Upper lobe of left lung (tissue), 4 donors: ENCODE measurements at regions not wholly inside any gene's neighbourhood (a gene's known extent, or its start where the extent isn't known, plus 50 kb on each side); places are given as distances from the start of the nearest gene placed in this dataset.

ENCODE experiments used
- EP300 ChIP-seq, 4 donors: sonication (generic); formaldehyde crosslinking; IDR thresholded peaks; one replicate each; pipeline ENCODE4 v1.5.1; 2017; ENCODE audit warnings: antibody characterized with exemption in 4 of 4, control low read depth in 2 of 4
- POLR2A ChIP-seq, 4 donors: fragments of 450-650 bp; IDR thresholded peaks; one replicate each; pipeline ENCODE4 v1.5.1; 2016 to 2017; ENCODE audit warnings: antibody characterized with exemption in 4 of 4, mild to moderate bottlenecking in 2 of 4
- TF ChIP-seq, protein P1 (sequence below), 6 experiments: fragments of 450-650 bp in 4 of 6; fragments of 200-600 bp in 2 of 6; sonication (generic) in 2 of 6; IDR thresholded peaks; one replicate each; pipeline ENCODE4 v1.5.1; 2016 to 2019; ENCODE audit warnings: antibody characterized with exemption in 6 of 6

DNA sequence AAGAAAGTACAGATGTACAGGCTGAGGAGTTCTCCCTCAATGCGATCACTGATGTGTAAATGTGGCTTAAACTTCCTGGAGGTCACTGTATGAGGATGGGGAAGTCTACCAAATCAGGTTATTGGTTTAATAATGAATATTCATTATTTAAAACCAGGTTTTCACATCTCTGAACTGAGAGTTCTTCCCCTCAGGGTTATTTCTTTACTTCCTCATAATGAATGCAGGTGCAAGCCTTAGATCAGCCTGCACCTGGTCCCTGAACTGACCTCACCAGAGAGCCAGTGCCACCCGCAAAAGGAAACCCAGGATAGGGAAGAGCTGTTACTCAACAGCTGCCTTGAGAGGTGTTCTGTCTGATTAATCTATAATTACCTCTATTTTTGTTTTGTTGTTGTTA lies 369.0 kb downstream of the EPHA4 start:
- TF ChIP-seq POLR2A (IDR thresholded peaks at IDR 0.05) (no peak), EP300 (IDR thresholded peaks at IDR 0.05) (no peak)
- TF ChIP-seq, protein P1, sequence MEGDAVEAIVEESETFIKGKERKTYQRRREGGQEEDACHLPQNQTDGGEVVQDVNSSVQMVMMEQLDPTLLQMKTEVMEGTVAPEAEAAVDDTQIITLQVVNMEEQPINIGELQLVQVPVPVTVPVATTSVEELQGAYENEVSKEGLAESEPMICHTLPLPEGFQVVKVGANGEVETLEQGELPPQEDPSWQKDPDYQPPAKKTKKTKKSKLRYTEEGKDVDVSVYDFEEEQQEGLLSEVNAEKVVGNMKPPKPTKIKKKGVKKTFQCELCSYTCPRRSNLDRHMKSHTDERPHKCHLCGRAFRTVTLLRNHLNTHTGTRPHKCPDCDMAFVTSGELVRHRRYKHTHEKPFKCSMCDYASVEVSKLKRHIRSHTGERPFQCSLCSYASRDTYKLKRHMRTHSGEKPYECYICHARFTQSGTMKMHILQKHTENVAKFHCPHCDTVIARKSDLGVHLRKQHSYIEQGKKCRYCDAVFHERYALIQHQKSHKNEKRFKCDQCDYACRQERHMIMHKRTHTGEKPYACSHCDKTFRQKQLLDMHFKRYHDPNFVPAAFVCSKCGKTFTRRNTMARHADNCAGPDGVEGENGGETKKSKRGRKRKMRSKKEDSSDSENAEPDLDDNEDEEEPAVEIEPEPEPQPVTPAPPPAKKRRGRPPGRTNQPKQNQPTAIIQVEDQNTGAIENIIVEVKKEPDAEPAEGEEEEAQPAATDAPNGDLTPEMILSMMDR (IDR thresholded peaks at IDR 0.05) = no peak
